SK-N-SH (cell line): ENCODE measurements at regions not wholly inside any gene's neighbourhood (a gene's known extent, or its start where the extent isn't known, plus 50 kb on each side); places are given as distances from the start of the nearest gene placed in this dataset.

Experiments used
- CTCF ChIA-PET: fragments of 300-600, 350-600 bp; formaldehyde crosslinking; extraction: SDS; loops from one replicate; lab custom pipeline; 2021; lab: Yijun Ruan, JAX
- POLR2A ChIA-PET: fragments of 350-600 bp; sonication (Branson Sonifier 250); formaldehyde crosslinking; extraction: SDS; loops from one replicate; lab custom pipeline; 2020; ENCODE audit warnings: antibody characterized with exemption, inconsistent platforms; lab: Yijun Ruan, JAX
- DNase-seq: peaks from one replicate; pipeline ENCODE4 v3.0.0; 2012
- H2AFZ ChIP-seq: fragments of 200-600 bp; sonication (generic); 2 replicates; pipeline ENCODE4 v1.8.1; 2016; ENCODE audit warnings: antibody characterized with exemption, mild to moderate bottlenecking, low read depth
- H3F3A ChIP-seq: fragments of 200-600 bp; sonication (generic); replicated peaks from 2 replicates; pipeline ENCODE3; 2016; ENCODE audit warnings: antibody characterized with exemption, mild to moderate bottlenecking; ENCODE audit not compliant: insufficient read depth
- H3K27ac ChIP-seq, 2 experiments: fragments of 200-500 bp in 1 of 2; fragments of 200-600 bp in 1 of 2; sonication (Bioruptor generic) in 1 of 2; sonication (generic), shearing (Covaris generic) in 1 of 2; 2 replicates each; pipeline versions ENCODE4 v1.5.1 to v1.6.1; 2014 to 2016; ENCODE audit warnings: low read depth in 2 of 2, inconsistent platforms in 1 of 2, low read length in 1 of 2, mild to moderate bottlenecking in 1 of 2, mixed read lengths in 1 of 2
- H3K27me3 ChIP-seq: fragments of 200-600 bp; sonication (generic), shearing (Covaris generic); 2 replicates; pipeline ENCODE4 v1.6.1; 2016; ENCODE audit warnings: mixed run types; ENCODE audit not compliant: insufficient read depth
- H3K36me3 ChIP-seq, 2 experiments: fragments of 200-500 bp in 1 of 2; fragments of 200-600 bp in 1 of 2; sonication (Bioruptor generic) in 1 of 2; sonication (generic) in 1 of 2; replicated peaks in 1 of 2; 2 replicates each; pipeline versions ENCODE3 to v1.5.1; 2014 to 2016; ENCODE audit warnings: low read length in 1 of 2, mild to moderate bottlenecking in 1 of 2; ENCODE audit not compliant: insufficient read depth in 2 of 2, control insufficient read depth in 1 of 2
- H3K4me1 ChIP-seq, 2 experiments: fragments of 200-500 bp in 1 of 2; fragments of 200-600 bp in 1 of 2; sonication (Bioruptor generic) in 1 of 2; sonication (generic), shearing (Covaris generic) in 1 of 2; 2 replicates each; pipeline versions ENCODE4 v1.5.1 to v1.6.1; 2014 to 2016; ENCODE audit warnings: low read depth in 1 of 2, low read length in 1 of 2, mixed run types in 1 of 2; ENCODE audit not compliant: insufficient read depth in 2 of 2, control insufficient read depth in 1 of 2
- H3K4me2 ChIP-seq: fragments of 200-600 bp; sonication (generic), shearing (Covaris generic); 2 replicates; pipeline ENCODE4 v1.6.1; 2017; ENCODE audit warnings: mixed run types
- H3K4me3 ChIP-seq, 2 experiments: fragments of 200-500 bp in 1 of 2; fragments of 200-600 bp in 1 of 2; sonication (Bioruptor generic) in 1 of 2; sonication (generic), shearing (Covaris generic) in 1 of 2; 2 replicates each; pipeline versions ENCODE4 v1.5.1 to v1.8.1; 2014 to 2016; ENCODE audit warnings: low read depth in 2 of 2, inconsistent platforms in 1 of 2, low read length in 1 of 2, mild to moderate bottlenecking in 1 of 2, mixed read lengths in 1 of 2, moderate library complexity in 1 of 2
- H3K79me2 ChIP-seq: fragments of 200-600 bp; sonication (generic); 2 replicates; pipeline ENCODE4 v1.8.1; 2017; ENCODE audit warnings: mild to moderate bottlenecking; ENCODE audit not compliant: insufficient read depth
- H3K9ac ChIP-seq: fragments of 200-600 bp; sonication (generic); 2 replicates; pipeline ENCODE4 v1.6.1; 2017; ENCODE audit warnings: mixed run types
- H3K9me2 ChIP-seq: fragments of 200-600 bp; sonication (generic); 2 replicates; pipeline ENCODE4 v1.6.1; 2017; ENCODE audit warnings: mixed run types
- H3K9me3 ChIP-seq: fragments of 200-600 bp; sonication (generic); 2 replicates; pipeline ENCODE4 v1.6.1; 2017; ENCODE audit warnings: mixed run types, mild to moderate bottlenecking, moderate library complexity
- H4K20me1 ChIP-seq: fragments of 200-600 bp; sonication (generic); 2 replicates; pipeline ENCODE4 v1.6.1; 2017; ENCODE audit warnings: mild to moderate bottlenecking, mixed run types; ENCODE audit not compliant: insufficient read depth
- CHD2 ChIP-seq: fragments of 150-350 bp; IDR thresholded peaks from 2 replicates; pipeline ENCODE4 v1.6.1; 2018; ENCODE audit warnings: low read length; ENCODE audit not compliant: partially characterized antibody
- ELF1 ChIP-seq: IDR thresholded peaks from 2 replicates; pipeline ENCODE4 v1.4.0; 2012
- FOXJ3 ChIP-seq: sonication (generic); formaldehyde crosslinking; IDR thresholded peaks from 2 replicates; pipeline ENCODE4 v1.5.1; 2020; ENCODE audit warnings: mild to moderate bottlenecking, missing genetic modification reagents
- FOXM1 ChIP-seq: IDR thresholded peaks from 2 replicates; pipeline ENCODE4 v1.4.0; 2012; ENCODE audit warnings: low read depth, mild to moderate bottlenecking
- GATA2 ChIP-seq: sonication (generic); formaldehyde crosslinking; IDR thresholded peaks from 2 replicates; pipeline ENCODE4 v1.5.0; 2020; ENCODE audit warnings: mild to moderate bottlenecking, missing genetic modification reagents
- MAX ChIP-seq: IDR thresholded peaks from 2 replicates; pipeline ENCODE4 v1.4.0; 2012; ENCODE audit warnings: low read depth
- NRF1 ChIP-seq: IDR thresholded peaks from 2 replicates; pipeline ENCODE4 v1.6.1; 2012; ENCODE audit warnings: low read depth, mild to moderate bottlenecking, low read length
- POLR2AphosphoS5 ChIP-seq: IDR thresholded peaks from 2 replicates; pipeline ENCODE4 v1.6.1; 2012; ENCODE audit warnings: low read depth, low read length
- RAD21 ChIP-seq: IDR thresholded peaks from 2 replicates; pipeline ENCODE4 v1.6.1; 2012; ENCODE audit warnings: mild to moderate bottlenecking, low read length
- REST ChIP-seq: IDR thresholded peaks from 2 replicates; pipeline ENCODE4 v1.6.1; 2012; ENCODE audit warnings: mild to moderate bottlenecking, low read depth, low read length, moderate library complexity
- RFX5 ChIP-seq: IDR thresholded peaks from 2 replicates; pipeline ENCODE4 v1.6.1; 2012; ENCODE audit warnings: mild to moderate bottlenecking, improper control_type of control experiment, low read length
- RXRA ChIP-seq: IDR thresholded peaks from 2 replicates; pipeline ENCODE4 v1.4.0; 2012; ENCODE audit warnings: low read depth, mild to moderate bottlenecking, borderline replicate concordance
- SIN3A ChIP-seq: IDR thresholded peaks from 2 replicates; pipeline ENCODE4 v1.6.1; 2012; ENCODE audit warnings: low read depth, mild to moderate bottlenecking, low read length, moderate library complexity, borderline replicate concordance
- SMC3 ChIP-seq: IDR thresholded peaks from 2 replicates; pipeline ENCODE4 v1.6.1; 2012; ENCODE audit warnings: low read depth, low read length, improper control_type of control experiment
- TCF12 ChIP-seq: IDR thresholded peaks from 2 replicates; pipeline ENCODE4 v1.4.0; 2012
- YY1 ChIP-seq: IDR thresholded peaks from 2 replicates; pipeline ENCODE4 v1.4.0; 2012; ENCODE audit warnings: low read depth, mild to moderate bottlenecking
- WGBS: methylation state at CpG from one replicate; pipeline ENCODE4 v1.1.6; 2017; ENCODE audit warnings: low lambda C conversion rate; 5-methylcytosine and 5-hydroxymethylcytosine counted together

GRCh38 chr1:29896300-29896699 is 660.0 kb downstream of the PTPRU start:
- WGBS: 22% methylated on average over 3 of the region's 3 CpGs
- H3K4me1 ChIP-seq: no peaks in the 10 kb centered on the region; a peak in 1 of 4 replicates
- H3K27ac ChIP-seq: no peak overlapping the region
- H3K9me3 ChIP-seq: no peaks in the 10 kb centered on the region
- H2AFZ ChIP-seq: no peak overlapping the region
- no peaks in the 10 kb centered on the region for H3K79me2 ChIP-seq
- no peaks in the 10 kb centered on the region for H3K36me3 ChIP-seq
- H3F3A ChIP-seq: no peaks in the 10 kb centered on the region
- TF ChIP-seq GATA2 (CRISPR knock-in tag) (no peak), TCF12 (no peak), RAD21 (no peak), REST (no peak), POLR2AphosphoS5 (no peak), NRF1 (no peak), CHD2 (no peak), MAX (no peak), FOXJ3 (no peak), ELF1 (no peak), SIN3A (no peak), RXRA (no peak)
- no peak for DNase-seq
- ChIA-PET CTCF (no interaction called here), POLR2A (no interaction called here)
- no peak overlapping the region for H3K9ac ChIP-seq
- H3K4me2 ChIP-seq: no peak overlapping the region
- no peaks in the 10 kb centered on the region for H4K20me1 ChIP-seq
- no peak overlapping the region for H3K4me3 ChIP-seq
- no peaks in the 10 kb centered on the region for H3K9me2 ChIP-seq
- no peaks in the 10 kb centered on the region for H3K27me3 ChIP-seq

- TF ChIP-seq YY1: no peak
- TF ChIP-seq RXRA: no peak
- TF ChIP-seq FOXJ3: no peak
- no peak for TF ChIP-seq CHD2
- no peak for TF ChIP-seq SIN3A
- TF ChIP-seq SMC3: no peak
- no peak for TF ChIP-seq RFX5
- no peak for TF ChIP-seq MAX
- no peak for TF ChIP-seq FOXM1
- TF ChIP-seq, all 33 proteins: peak for 0
- H2AFZ ChIP-seq: no peak overlapping the region
- no peak overlapping the region for H3K4me2 ChIP-seq
- H3K9me2 ChIP-seq: no peaks in the 10 kb centered on the region
- CTCF ChIA-PET: interaction anchor here (1.1 to 1.3 kb wide), 2 partner anchors 33 to 191 kb away, joined by 3 read pairs; no protein-coding TSS in a partner anchor
- no peaks in the 10 kb centered on the region for H3K36me3 ChIP-seq
- no peaks in the 10 kb centered on the region for H3K27me3 ChIP-seq
- H3K27ac ChIP-seq: no peak overlapping the region
- no peaks in the 10 kb centered on the region for H3K79me2 ChIP-seq
- H3F3A ChIP-seq: no peaks in the 10 kb centered on the region
- POLR2A ChIA-PET: no interaction called here
- no peaks in the 10 kb centered on the region; a peak in 1 of 4 replicates for H3K4me1 ChIP-seq
- no peak overlapping the region for H3K4me3 ChIP-seq
- H3K9ac ChIP-seq: no peak overlapping the region
- WGBS: 25% methylated on average over 4 of the region's 4 CpGs
- DNase-seq: no peak
- H3K9me3 ChIP-seq: no peaks in the 10 kb centered on the region
- no peaks in the 10 kb centered on the region for H4K20me1 ChIP-seq
Observed at GRCh38 chr1:29895201-29895600, 658.9 kb downstream of the PTPRU start.
